ENCODE measurements at regions not wholly inside any gene's neighbourhood (a gene's known extent, or its start where the extent isn't known, plus 50 kb on each side); places are given as distances from the start of the nearest gene placed in this dataset.

- in situ Hi-C loops (cut with HindIII; ENCODE audit: low sequenced_read_pairs), result no loop called here
Observed at GRCh38 chr13:106182404-106182803, 353.1 kb downstream of the EFNB2 start.

DNA sequence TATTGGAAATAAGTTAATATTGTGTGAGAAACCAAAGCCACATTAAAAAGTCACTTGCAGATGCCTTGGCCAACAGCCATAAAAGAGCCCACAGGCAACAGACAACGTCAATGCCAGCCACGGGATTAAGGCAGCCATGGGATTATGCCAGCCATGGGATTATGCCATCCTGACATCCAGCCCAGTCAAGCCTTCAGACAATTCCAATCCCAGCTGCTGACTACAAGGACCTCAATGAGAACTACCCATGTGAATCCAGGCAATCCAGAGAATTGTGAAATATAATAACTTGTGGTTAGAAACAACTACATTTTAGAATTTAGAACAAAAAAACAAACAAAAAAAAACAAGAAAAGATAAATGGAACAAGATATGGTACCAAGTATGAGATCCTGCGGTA is 356.6 kb downstream of the EFNB2 start:
- in situ Hi-C loops (cut with HindIII; ENCODE audit: low sequenced_read_pairs), result no loop called here

DNA sequence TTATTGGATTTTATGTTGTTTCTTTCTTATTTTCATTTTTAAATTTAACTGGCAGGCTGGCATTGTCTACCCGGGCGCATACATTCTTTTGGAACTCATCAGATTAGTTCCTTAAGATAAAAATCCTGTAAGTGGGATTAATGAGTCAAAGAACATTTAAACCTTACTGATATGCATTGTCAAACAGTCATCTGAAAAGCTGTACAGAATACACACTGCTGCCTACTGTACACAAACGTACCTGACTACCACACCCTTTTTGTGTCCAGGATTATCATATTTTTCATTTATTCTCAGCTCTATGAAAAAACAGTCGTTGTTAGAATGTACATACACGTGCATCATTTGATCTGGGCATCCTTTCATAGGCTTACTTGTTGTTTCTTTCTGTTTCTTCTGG is 358.3 kb downstream of the EFNB2 start:
- in situ Hi-C loops (cut with HindIII; ENCODE audit: low sequenced_read_pairs), result no loop called here

DNA sequence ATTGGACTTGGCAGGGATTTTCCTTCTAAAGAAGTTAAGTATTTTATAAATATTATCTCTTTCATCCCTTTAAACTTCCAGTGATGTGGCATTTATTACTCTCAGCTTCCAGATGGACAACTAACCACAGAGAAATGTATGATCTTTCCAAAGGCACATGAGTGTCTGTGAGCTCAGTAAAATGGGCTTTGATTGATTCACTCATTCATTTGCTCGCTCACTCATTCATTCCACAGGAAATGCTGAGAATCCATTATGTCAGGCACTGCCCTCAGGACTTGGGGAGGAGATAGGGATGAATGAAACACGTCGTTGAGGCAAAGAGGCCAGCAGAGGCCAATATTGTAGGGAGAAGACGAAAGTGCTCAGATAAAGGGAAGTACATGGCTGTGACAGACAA is 359.3 kb downstream of the EFNB2 start:
- in situ Hi-C loops (cut with HindIII; ENCODE audit: low sequenced_read_pairs), result no loop called here

- in situ Hi-C loops (cut with HindIII; ENCODE audit: low sequenced_read_pairs), result no loop called here
Observed at GRCh38 chr13:106173891-106174610, 361.4 kb downstream of the EFNB2 start.

GRCh38 chr13:106173346-106173745 is 362.1 kb downstream of the EFNB2 start:
- in situ Hi-C loops (cut with HindIII; ENCODE audit: low sequenced_read_pairs), result no loop called here

GRCh38 chr13:106172176-106172905 is 363.1 kb downstream of the EFNB2 start:
- in situ Hi-C loops (cut with HindIII; ENCODE audit: low sequenced_read_pairs), result no loop called here

DNA sequence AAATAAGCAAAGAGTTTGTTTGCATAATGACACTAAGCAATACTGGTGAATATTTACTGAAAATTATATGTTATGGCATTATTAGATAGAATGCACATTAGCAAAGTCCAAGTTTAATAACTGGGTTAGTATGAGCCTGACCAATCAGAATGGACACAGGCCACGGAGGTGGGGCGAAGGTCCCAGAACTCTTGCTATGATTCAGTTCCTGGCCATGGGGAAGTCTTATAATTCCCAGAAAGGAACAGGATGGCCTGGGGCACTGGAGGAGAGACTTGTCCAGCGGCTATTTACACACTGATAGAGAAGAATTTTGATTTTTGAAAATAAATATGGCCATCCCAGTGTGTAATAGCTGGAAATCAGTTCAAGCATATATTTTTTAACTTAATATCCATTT is 372.0 kb downstream of the EFNB2 start:
- in situ Hi-C loops (cut with HindIII; ENCODE audit: low sequenced_read_pairs), result no loop called here

DNA sequence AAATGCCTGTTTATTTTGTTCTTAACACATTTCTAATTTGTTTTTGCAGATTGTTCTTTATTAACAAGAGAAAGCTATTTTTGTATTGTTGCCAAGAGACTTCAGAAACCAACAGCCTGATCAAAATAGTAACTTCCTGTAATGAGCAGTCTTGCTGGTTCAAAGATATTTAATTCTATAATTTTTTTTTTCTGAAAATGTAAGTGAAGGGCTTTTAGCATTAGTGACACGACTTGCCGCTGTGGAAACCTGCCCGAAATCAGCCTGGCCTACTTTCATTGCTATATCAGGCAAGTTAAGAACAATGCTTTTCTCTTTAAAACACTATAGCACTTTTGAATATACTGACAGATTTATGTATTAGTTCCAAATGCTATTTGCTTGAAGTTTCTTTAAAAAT is 374.3 kb downstream of the EFNB2 start:
- in situ Hi-C loops (cut with HindIII; ENCODE audit: low sequenced_read_pairs), result no loop called here

GRCh38 chr13:106159295-106160195 is 375.9 kb downstream of the EFNB2 start:
- in situ Hi-C loops (cut with HindIII; ENCODE audit: low sequenced_read_pairs), result no loop called here

- in situ Hi-C loops (cut with HindIII; ENCODE audit: low sequenced_read_pairs), result no loop called here
Observed at GRCh38 chr13:106156468-106156867, 379.0 kb downstream of the EFNB2 start.

DNA sequence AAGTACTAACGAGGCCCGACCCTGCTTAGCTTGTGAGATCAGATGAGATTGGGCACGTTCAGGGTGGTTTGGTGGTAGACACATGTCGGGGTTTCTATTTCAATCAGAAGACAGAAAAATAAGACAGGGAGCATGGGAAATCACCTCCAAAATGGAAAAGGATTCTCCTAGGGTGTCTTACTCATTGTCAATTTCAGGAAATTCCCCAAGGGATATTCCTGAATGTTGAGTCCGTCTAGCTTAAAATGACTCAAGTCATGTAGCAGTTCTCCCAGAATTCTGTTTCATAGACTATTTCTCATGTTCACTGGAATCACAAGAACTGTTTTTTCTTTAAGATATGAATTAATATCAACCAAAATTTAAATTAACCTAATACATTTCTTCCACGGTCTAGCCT is 380.1 kb downstream of the EFNB2 start:
- in situ Hi-C loops (cut with HindIII; ENCODE audit: low sequenced_read_pairs), result no loop called here

DNA sequence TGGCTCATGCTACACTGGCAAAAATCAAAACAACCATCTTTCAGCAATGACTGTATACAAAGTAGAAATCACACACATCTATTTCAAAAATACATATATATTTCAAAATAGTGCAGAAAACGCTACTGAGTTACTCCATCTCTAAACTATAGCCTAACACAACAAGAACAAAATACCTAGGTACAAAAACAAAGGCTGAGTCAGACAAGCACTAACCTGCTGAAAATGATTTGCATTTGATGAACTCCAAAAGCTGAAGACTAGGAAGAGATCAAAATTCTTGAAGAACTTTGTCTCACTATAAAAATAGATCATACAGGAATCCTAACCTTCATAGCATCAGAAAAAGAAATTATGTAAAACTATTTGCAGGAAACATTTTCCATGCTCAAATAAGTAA is 381.6 kb downstream of the EFNB2 start:
- in situ Hi-C loops (cut with HindIII; ENCODE audit: low sequenced_read_pairs), result no loop called here

DNA sequence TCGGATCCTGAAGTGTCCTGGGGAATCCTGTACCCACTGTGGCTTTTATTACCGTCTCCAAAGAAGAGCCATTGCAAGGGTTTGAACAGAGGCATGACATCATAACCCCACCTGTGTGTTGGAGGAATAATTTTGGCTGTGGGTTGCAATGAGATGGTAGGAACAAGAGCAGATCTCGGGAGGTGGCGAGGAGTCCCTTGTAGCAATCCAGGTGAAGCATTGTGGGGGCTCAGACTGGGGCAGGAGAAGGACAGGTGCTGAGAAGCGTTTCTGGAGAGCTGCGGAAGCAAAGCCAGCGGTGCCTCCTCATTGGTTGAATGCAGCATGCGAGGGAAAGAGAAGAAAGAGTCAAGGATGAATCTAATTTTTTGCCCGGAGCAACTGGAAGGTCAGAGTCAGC is 382.4 kb downstream of the EFNB2 start:
- in situ Hi-C loops (cut with HindIII; ENCODE audit: low sequenced_read_pairs), result no loop called here

- in situ Hi-C loops (cut with HindIII; ENCODE audit: low sequenced_read_pairs), result no loop called here
Observed at GRCh38 chr13:106152047-106152446, 383.4 kb downstream of the EFNB2 start.

DNA sequence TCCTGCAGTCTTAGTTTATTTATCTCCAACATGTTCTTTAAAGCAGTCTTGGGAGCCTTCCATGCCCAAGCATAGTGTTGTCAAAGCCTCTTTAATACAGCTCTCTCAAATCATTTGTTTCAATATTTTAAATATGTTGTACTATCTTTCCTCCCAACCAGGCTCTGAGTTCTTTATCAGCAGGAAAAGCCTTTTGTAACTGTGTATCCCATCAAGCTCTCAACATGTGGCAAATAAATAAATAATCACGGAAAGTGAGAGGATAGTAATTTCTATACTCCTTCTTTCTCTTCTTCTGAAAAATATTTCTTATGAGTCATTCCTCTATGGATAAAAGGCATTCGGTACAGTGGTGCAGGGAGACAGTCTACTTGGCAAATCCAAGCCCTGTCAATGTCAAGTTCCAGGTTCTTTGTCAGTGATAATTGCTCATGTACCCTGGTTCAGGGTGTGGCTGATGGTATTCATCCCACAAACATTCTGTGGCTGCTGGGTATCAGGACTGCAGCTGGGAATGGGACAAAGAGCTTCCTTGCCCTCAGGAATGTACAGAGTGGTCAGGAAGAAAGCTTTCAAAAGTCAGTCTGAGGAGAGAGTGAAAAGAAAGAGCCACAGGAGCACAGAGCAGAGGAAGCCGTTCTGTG is 384.3 kb downstream of the EFNB2 start:
- in situ Hi-C loops (cut with HindIII; ENCODE audit: low sequenced_read_pairs), result no loop called here

DNA sequence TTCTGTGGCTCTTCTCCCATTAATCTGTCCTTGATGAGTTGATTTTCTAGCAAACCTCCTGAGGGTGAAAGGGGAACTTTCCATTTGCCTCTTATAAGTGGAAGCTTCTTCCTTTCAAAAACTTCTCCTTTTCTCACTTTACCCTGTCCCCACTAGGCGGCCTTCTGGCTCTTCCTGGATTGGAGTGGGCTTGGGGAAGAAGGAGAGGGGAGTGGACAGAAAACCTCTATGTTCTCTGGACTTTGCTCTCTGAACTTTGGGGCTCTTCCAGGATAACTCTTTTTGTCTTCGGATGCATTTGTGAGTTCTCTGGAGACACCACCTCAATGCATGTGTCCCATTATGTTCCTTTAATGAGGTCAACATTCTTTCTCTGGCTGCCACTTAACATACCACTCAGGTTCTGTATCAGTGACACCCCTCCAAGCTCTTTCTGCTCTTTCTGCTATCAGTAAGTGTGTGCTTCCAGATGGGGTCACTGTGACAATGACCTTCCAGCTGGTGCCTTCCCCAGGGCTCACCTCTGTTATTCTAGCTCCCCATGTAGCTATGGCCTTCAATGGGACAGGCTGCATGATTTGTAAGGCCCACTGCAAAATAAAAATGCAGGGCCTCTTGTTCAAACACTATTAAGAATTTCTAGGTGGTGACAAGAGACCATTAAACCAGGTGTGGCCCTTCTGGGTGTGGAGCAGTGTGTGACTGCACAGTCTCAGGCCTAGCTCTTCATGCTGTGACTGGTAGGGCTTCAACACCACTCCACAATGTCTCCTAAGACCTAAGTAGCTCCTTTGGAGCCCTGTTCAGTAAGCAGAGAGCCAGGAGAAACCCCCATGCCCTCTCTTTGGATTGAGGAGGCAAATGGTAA is 389.2 kb downstream of the EFNB2 start:
- in situ Hi-C loops (cut with HindIII; ENCODE audit: low sequenced_read_pairs), result no loop called here

DNA sequence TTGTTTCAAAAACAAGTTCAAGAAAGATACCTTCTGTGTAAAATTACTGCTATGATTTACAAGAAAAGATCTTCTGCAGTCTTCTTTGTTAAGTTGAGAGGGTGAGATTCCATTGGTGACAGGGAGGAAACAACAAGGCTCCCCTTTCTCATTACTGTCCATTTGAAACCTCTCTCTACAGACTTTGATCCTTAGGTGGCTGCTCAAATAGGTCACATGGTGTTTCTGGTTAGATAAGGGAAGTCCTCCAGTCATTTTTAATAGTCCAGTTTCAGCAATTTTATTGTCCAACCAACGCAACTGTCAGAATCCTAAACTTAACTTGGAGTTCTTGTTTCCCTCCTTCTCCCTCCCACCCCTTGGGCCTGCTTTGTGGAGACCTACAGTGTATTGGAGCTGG is 390.4 kb downstream of the EFNB2 start:
- in situ Hi-C loops (cut with HindIII; ENCODE audit: low sequenced_read_pairs), result no loop called here

DNA sequence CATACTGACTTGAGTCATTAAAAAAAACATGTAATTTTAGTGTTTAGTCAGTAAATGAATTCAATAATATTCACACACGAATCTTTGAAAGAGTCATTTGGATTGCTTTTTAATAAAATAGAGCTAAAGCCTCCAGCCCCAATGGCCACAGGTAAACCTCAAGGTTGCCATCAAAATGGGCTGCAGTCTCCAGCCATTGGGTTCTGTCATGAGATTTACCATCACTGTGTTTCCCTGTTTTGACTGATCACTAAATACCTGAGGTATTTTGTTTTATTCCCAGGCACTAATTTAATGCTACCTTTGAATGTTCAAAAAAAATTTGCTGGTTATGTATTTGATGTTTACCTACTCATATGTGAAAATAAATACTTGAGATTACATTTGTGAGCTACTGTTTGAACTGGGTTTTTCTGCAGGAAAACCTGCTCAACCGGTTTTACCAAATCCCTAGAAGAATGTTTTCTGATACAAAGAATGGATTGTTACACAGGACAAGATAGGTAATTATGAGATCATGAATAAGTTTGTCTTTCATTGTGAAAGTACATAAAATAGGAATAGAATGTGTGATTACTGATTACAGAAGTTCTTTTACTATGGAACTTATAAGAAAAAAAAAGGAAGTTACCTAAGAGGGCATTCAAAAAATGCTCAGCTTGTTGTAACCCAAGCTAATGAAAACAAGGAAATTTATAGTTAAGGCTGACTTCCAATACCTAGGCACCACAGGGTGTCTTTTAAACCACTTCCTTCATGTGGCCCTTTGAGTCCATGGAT is 391.3 kb downstream of the EFNB2 start:
- in situ Hi-C loops (cut with HindIII; ENCODE audit: low sequenced_read_pairs), result no loop called here
